ENCODE measurements at regions not wholly inside any gene's neighbourhood (a gene's known extent, or its start where the extent isn't known, plus 50 kb on each side); places are given as distances from the start of the nearest gene placed in this dataset.

- TF ChIP-seq CTCF (IDR thresholded peaks at IDR 0.05) = no peak
- no peak for TF ChIP-seq POLR2A (IDR thresholded peaks at IDR 0.05)
Measured at GRCh38 chr7:17660116-17660515, 280.2 kb downstream of the SNX13 start.

Measured in tibial nerve (tissue), 3 donors.